OCI-LY3 (cell line): ENCODE measurements at regions not wholly inside any gene's neighbourhood (a gene's known extent, or its start where the extent isn't known, plus 50 kb on each side); places are given as distances from the start of the nearest gene placed in this dataset.

ENCODE experiments used
- H2AFZ ChIP-seq: fragments of 200-600, 300-600 bp; shearing (Covaris generic); 2 replicates; pipeline ENCODE4 v1.6.0; 2014; ENCODE audit warnings: antibody characterized with exemption, low read depth, low read length
- H3K27ac ChIP-seq: fragments of 200-600, 300-600 bp; sonication (generic); 2 replicates; pipeline ENCODE4 v1.5.1; 2014; ENCODE audit warnings: mild to moderate bottlenecking, low read length, moderate library complexity, mixed read lengths
- H3K27me3 ChIP-seq: fragments of 200-600, 300-600 bp; sonication (generic); 2 replicates; pipeline ENCODE4 v1.6.1; 2014; ENCODE audit warnings: low read depth, low read length, mixed read lengths
- H3K36me3 ChIP-seq: fragments of 200-600, 300-600 bp; sonication (generic); replicated peaks from 2 replicates; pipeline ENCODE3; 2014; ENCODE audit warnings: low read depth, low read length, mixed read lengths
- H3K4me1 ChIP-seq: fragments of 300-600, 200-600 bp; sonication (generic); 2 replicates; pipeline ENCODE4 v1.6.1; 2014; ENCODE audit warnings: low read length, mixed read lengths
- H3K4me2 ChIP-seq: fragments of 200-600, 300-600 bp; sonication (generic); 2 replicates; pipeline ENCODE4 v1.6.1; 2014; ENCODE audit warnings: low read length, mixed read lengths
- H3K4me3 ChIP-seq: fragments of 300-600, 200-600 bp; sonication (generic); 2 replicates; pipeline ENCODE4 v1.5.1; 2014; ENCODE audit warnings: antibody characterized with exemption, mild to moderate bottlenecking, low read length, moderate library complexity
- H3K79me2 ChIP-seq: fragments of 300-600, 200-600 bp; shearing (Covaris generic); 2 replicates; pipeline ENCODE4 v1.6.1; 2014; ENCODE audit warnings: mild to moderate bottlenecking, low read length, mixed read lengths
- H3K9ac ChIP-seq: fragments of 300-600, 200-600 bp; shearing (Covaris generic); 2 replicates; pipeline ENCODE4 v1.6.0; 2014; ENCODE audit warnings: mild to moderate bottlenecking, low read length, moderate library complexity
- H3K9me3 ChIP-seq: fragments of 200-600, 300-600 bp; shearing (Covaris generic); 2 replicates; pipeline ENCODE4 v1.6.1; 2014; ENCODE audit warnings: low read length, mixed read lengths; ENCODE audit not compliant: insufficient read depth
- H4K20me1 ChIP-seq: fragments of 200-600, 300-600 bp; sonication (generic); 2 replicates; pipeline ENCODE4 v1.6.1; 2016; ENCODE audit warnings: low read length, mixed read lengths; ENCODE audit not compliant: insufficient read depth
- CTCF ChIP-seq: fragments of 200-600, 300-600 bp; sonication (generic); IDR thresholded peaks from 2 replicates; pipeline ENCODE4 v1.5.1; 2014; ENCODE audit warnings: antibody characterized with exemption, low read length, low read depth
- EZH2phosphoT487 ChIP-seq: fragments of 200-600 bp; shearing (Covaris generic); IDR thresholded peaks from 2 replicates; pipeline ENCODE4 v1.6.1; 2018; ENCODE audit warnings: antibody characterized with exemption, mixed run types, low read depth

DNA sequence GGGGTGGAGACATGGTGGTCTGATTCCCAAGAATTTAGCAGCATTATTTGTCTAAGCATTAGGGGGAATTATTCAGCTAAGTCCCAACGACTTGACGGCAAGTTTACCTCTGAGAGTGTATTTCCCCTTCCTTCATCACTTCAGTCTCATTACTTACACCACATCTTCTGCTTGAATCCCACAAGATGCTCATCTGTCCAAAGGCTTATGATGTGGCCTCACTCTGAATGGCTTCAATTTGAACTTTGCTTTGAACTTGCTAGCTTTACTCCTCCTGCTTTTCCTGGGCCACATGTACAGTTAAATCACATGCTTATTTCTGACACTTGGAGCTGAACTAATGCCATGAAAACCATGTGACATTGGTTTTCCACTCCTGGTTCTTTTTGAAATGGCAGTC is 231.3 kb upstream of the SATB1 start:
- no peaks in the 10 kb centered on the region for H3K36me3 ChIP-seq
- no peak overlapping the region for H3K9ac ChIP-seq
- no peaks in the 10 kb centered on the region for H4K20me1 ChIP-seq
- TF ChIP-seq EZH2phosphoT487 (no peak), CTCF (no peak)
- no peaks in the 10 kb centered on the region for H3K79me2 ChIP-seq
- H3K27me3 ChIP-seq = no peaks in the 10 kb centered on the region
- no peaks in the 10 kb centered on the region; the same call in 1 of the 2 replicates for H3K4me1 ChIP-seq
- H3K4me3 ChIP-seq = no peak overlapping the region
- H3K9me3 ChIP-seq = no peaks in the 10 kb centered on the region
- H2AFZ ChIP-seq = no peak overlapping the region
- no peak overlapping the region for H3K4me2 ChIP-seq
- H3K27ac ChIP-seq = no peak overlapping the region

DNA sequence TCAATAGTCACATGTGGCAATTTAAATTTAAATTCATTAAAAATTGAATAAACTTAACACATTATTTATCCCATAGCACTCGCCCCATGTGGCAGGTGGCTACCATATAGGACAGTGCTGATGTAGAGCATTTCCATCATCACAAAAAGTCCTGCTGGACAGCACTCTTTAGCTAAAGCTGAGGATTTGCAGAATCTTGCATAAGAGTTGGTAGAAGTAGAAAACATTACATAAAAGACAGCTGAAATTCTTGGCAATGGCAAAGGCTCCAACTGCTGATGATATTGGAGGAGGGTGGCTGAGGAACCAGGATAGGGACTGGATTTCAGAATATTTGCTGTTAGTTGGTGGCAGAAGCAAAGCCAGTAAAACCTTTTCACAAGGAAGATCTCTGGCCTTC is 230.7 kb upstream of the SATB1 start:
- Histone ChIP-seq H3K9ac (no peak overlapping the region), H3K27ac (no peak overlapping the region), H2AFZ (no peak overlapping the region), H3K4me1 (peaks cover under 1% of the 10 kb centered on the region; the same call in 1 of the 2 replicates), H3K9me3 (no peaks in the 10 kb centered on the region), H3K4me3 (no peak overlapping the region), H4K20me1 (no peaks in the 10 kb centered on the region), H3K36me3 (no peaks in the 10 kb centered on the region), H3K4me2 (no peak overlapping the region), H3K27me3 (no peaks in the 10 kb centered on the region), H3K79me2 (no peaks in the 10 kb centered on the region)
- TF ChIP-seq EZH2phosphoT487 (no peak), CTCF (no peak)

DNA sequence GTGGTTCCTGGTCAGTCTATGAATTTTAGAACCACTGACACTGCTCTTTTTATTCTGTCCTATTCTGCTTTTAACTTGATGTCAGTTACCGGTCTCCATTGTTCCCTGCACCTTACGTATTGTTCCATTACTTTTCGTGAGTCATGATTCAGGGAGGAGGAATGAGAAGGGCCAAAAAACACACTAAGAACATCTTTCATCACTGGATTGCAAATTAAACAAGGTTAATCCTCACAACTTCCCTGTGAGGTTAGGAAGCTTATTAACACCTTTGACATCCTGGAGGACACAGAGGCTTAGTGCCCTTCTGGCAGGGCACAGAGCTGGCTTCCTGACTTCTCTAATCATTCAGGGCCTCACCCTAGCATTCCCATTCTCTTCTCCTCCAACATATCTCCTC is 227.6 kb upstream of the SATB1 start:
- H3K4me3 ChIP-seq = no peak overlapping the region
- H3K9ac ChIP-seq = no peak overlapping the region
- H3K4me1 ChIP-seq = peaks cover 31% of the 10 kb centered on the region
- no peak overlapping the region for H3K4me2 ChIP-seq
- H3K36me3 ChIP-seq = no peaks in the 10 kb centered on the region
- no peaks in the 10 kb centered on the region for H3K27me3 ChIP-seq
- no peaks in the 10 kb centered on the region for H4K20me1 ChIP-seq
- no peaks in the 10 kb centered on the region for H3K9me3 ChIP-seq
- no peaks in the 10 kb centered on the region for H3K79me2 ChIP-seq
- H3K27ac ChIP-seq = no peak overlapping the region
- H2AFZ ChIP-seq = no peak overlapping the region
- TF ChIP-seq CTCF (no peak), EZH2phosphoT487 (no peak)

DNA sequence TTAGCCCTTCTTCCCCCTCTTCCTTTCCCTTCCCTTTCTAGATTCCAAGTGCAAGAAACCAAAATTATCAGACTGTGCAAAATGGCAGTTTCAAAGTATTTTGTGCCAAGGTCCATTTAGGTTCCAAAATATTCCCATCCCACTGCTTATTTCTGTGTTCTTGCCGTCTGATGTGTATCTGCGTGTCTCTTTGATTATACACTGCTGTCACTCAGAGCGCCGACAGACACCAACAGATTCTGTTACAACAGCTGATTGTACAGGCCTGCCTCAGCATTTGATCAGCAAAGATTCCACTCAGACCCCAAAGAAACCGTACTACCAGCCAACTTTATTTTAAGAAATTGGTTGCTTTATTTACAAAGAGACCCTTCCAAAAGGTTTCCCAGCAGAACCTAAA is 225.6 kb upstream of the SATB1 start:
- Histone ChIP-seq H3K36me3 (no peaks in the 10 kb centered on the region), H2AFZ (no peak overlapping the region), H3K4me1 (peaks cover 31% of the 10 kb centered on the region), H3K4me2 (no peak overlapping the region), H4K20me1 (no peaks in the 10 kb centered on the region), H3K9me3 (no peaks in the 10 kb centered on the region), H3K4me3 (no peak overlapping the region), H3K9ac (no peak overlapping the region), H3K27me3 (no peaks in the 10 kb centered on the region), H3K79me2 (no peaks in the 10 kb centered on the region), H3K27ac (no peak overlapping the region)
- TF ChIP-seq CTCF (no peak), EZH2phosphoT487 (no peak)
